Lower leg skin (tissue), 3 donors: ENCODE measurements at regions not wholly inside any gene's neighbourhood (a gene's known extent, or its start where the extent isn't known, plus 50 kb on each side); places are given as distances from the start of the nearest gene placed in this dataset.
"Not testable (repeated sequence)": the region's sequence is repeated elsewhere in the genome, so short reads cannot be mapped to it uniquely, and the experiment has no call there.

ENCODE experiments used
- POLR2A ChIP-seq, 2 donors: fragments of 450-650 bp; IDR thresholded peaks; one replicate each; pipeline ENCODE4 v1.6.1; 2016 to 2017; ENCODE audit warnings: antibody characterized with exemption in 2 of 2, mild to moderate bottlenecking in 1 of 2, moderate library complexity in 1 of 2
- TF ChIP-seq, protein P1 (sequence below), 3 donors: fragments of 450-650 bp; IDR thresholded peaks; one replicate each; pipeline ENCODE4 v1.5.1; 2016; ENCODE audit warnings: antibody characterized with exemption in 3 of 3, mild to moderate bottlenecking in 3 of 3, moderate library complexity in 2 of 3

DNA sequence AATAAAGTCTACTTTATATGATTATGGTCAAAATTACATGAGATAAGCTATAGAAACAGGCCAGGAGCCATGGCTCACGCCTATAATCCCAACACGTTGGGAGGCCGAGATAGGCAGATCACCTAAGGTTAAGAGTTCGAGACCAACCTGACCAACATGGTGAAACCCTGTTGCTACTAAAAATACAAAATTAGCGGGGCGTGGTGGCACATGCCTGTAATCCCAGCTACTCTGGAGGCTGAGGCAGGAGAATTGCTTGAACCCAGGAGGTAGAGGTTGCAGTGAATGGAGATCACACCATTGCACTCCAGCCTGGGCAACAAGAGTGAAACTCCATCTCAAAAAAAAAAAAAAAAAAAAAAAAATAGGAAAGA lies 73.1 kb downstream of the EDN1 start:
- TF ChIP-seq POLR2A (IDR thresholded peaks at IDR 0.05), result not testable (repeated sequence)
- TF ChIP-seq, protein P1, sequence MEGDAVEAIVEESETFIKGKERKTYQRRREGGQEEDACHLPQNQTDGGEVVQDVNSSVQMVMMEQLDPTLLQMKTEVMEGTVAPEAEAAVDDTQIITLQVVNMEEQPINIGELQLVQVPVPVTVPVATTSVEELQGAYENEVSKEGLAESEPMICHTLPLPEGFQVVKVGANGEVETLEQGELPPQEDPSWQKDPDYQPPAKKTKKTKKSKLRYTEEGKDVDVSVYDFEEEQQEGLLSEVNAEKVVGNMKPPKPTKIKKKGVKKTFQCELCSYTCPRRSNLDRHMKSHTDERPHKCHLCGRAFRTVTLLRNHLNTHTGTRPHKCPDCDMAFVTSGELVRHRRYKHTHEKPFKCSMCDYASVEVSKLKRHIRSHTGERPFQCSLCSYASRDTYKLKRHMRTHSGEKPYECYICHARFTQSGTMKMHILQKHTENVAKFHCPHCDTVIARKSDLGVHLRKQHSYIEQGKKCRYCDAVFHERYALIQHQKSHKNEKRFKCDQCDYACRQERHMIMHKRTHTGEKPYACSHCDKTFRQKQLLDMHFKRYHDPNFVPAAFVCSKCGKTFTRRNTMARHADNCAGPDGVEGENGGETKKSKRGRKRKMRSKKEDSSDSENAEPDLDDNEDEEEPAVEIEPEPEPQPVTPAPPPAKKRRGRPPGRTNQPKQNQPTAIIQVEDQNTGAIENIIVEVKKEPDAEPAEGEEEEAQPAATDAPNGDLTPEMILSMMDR (IDR thresholded peaks at IDR 0.05), result not testable (repeated sequence)
